Vagina (tissue), 2 donors: ENCODE measurements at regions not wholly inside any gene's neighbourhood (a gene's known extent, or its start where the extent isn't known, plus 50 kb on each side); places are given as distances from the start of the nearest gene placed in this dataset.

Experiments used
- DNase-seq, 2 donors: peaks; one replicate each; pipeline ENCODE4 v3.0.0-alpha.2; 2017; ENCODE audit errors: extremely low spot score in 2 of 2
- H3K27ac ChIP-seq: fragments of 200-600 bp; sonication (generic); one replicate; pipeline ENCODE4 v1.5.1; 2019
- H3K27me3 ChIP-seq: fragments of 200-600 bp; sonication (generic); one replicate; pipeline ENCODE4 v1.5.1; 2019
- H3K36me3 ChIP-seq, 2 donors: fragments of 200-600 bp; sonication (generic); one replicate each; pipeline ENCODE4 v1.5.1; 2017 to 2019
- H3K4me1 ChIP-seq: fragments of 200-600 bp; sonication (generic); one replicate; pipeline ENCODE4 v1.5.1; 2019
- H3K4me3 ChIP-seq, 2 donors: fragments of 200-600 bp; sonication (generic); 1 replicate in 1 of 2; 2 replicates in 1 of 2; pipeline ENCODE4 v1.5.1; 2016 to 2019
- H3K9me3 ChIP-seq: fragments of 200-600 bp; sonication (generic); one replicate; pipeline ENCODE4 v1.5.1; 2019
- CTCF ChIP-seq, 3 experiments: fragments of 450-650 bp in 2 of 3; fragments of 200-600 bp in 1 of 3; sonication (generic) in 1 of 3; IDR thresholded peaks; one replicate each; pipeline ENCODE4 v1.5.1; 2017 to 2019; ENCODE audit warnings: antibody characterized with exemption in 3 of 3, mild to moderate bottlenecking in 2 of 3, moderate library complexity in 2 of 3
- POLR2A ChIP-seq, 2 donors: fragments of 450-650 bp; IDR thresholded peaks; one replicate each; pipeline ENCODE4 v1.6.1; 2017; ENCODE audit warnings: antibody characterized with exemption in 2 of 2, mild to moderate bottlenecking in 2 of 2, moderate library complexity in 2 of 2
- POLR2AphosphoS5 ChIP-seq, 2 donors: sonication (generic); formaldehyde crosslinking; IDR thresholded peaks; one replicate each; pipeline ENCODE4 v1.9.0; 2017; ENCODE audit warnings: antibody characterized with exemption in 2 of 2, mild to moderate bottlenecking in 2 of 2, low read depth in 1 of 2; ENCODE audit not compliant: insufficient read depth in 1 of 2
- intact Hi-C: fragments of 100-400 bp; cut with DNase I; formaldehyde crosslinking; loops from one replicate; pipeline ENCODE4 v1.15.1; 2023

DNA sequence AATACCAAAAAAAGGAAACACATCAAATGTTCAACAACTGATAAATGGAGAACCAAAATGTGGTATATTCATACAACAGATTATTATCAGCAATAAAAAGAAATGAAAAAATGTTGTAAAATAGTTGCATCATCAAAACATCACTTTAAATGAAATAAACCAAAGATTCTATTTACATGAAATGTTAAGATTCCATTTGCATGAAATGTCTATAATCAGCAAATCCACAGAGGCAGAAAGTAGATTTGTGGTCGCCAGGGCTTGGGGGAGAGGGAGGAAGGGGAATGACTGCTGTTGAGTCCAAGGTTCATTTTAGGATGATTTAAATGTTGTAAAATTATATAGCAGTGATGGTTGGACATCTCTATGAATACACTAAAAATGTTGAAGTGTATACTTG, 181.9 kb downstream of the RTP5 start:
- TF ChIP-seq POLR2A (IDR thresholded peaks at IDR 0.05) (no peak), POLR2AphosphoS5 (IDR thresholded peaks at IDR 0.05; ENCODE audit: insufficient read depth in 1 of 2, low read depth in 1 of 2) (no peak), CTCF (IDR thresholded peaks at IDR 0.05) (no peak)
- intact Hi-C loops = no loop called here
- no peaks in the 10 kb centered on the region for H3K36me3 ChIP-seq
- H3K27me3 ChIP-seq = no peaks in the 10 kb centered on the region
- no peak overlapping the region for H3K4me3 ChIP-seq
- no peaks in the 10 kb centered on the region for H3K4me1 ChIP-seq
- DNase-seq = no peak
- H3K9me3 ChIP-seq = no peaks in the 10 kb centered on the region
- H3K27ac ChIP-seq = no peak overlapping the region

- no peak for TF ChIP-seq POLR2A (IDR thresholded peaks at IDR 0.05)
- H3K4me3 ChIP-seq = no peak overlapping the region
- intact Hi-C loops = no loop called here
- H3K9me3 ChIP-seq = no peaks in the 10 kb centered on the region
- DNase-seq = peak in 1 of 2 donors; percentile 55
- no peak overlapping the region for H3K27ac ChIP-seq
- no peaks in the 10 kb centered on the region for H3K4me1 ChIP-seq
- no peaks in the 10 kb centered on the region for H3K36me3 ChIP-seq
- no peaks in the 10 kb centered on the region for H3K27me3 ChIP-seq
Measured at GRCh38 chr2:242052421-242052820, 182.9 kb downstream of the RTP5 start.

DNA sequence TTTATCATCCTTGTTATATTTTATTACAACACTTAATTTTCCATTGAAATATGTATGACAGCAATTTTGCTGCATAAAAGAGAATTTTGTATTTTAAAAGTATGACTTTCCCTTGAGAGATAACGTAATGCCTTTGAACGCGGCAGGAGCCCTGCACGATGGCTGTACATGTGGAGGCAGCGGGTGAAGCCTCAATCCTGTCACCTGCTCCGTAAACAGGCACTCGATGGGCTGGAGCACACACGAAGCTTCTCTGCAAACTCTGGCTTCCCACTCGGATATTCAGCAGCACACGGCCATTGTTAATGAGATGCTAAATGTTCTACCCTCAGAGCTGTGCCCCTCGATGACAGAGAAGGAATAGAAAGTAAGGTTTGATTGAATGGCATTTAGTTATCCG, 184.4 kb downstream of the RTP5 start:
- H3K27me3 ChIP-seq = no peaks in the 10 kb centered on the region
- no peak for DNase-seq
- intact Hi-C loops = no loop called here

GRCh38 chr2:242054406-242054805, 184.9 kb downstream of the RTP5 start:
- DNase-seq = peak in 1 of 2 donors; percentile 62
- Histone ChIP-seq H3K4me1 (no peaks in the 10 kb centered on the region), H3K4me3 (no peak overlapping the region), H3K27me3 (no peaks in the 10 kb centered on the region), H3K36me3 (no peaks in the 10 kb centered on the region), H3K9me3 (no peaks in the 10 kb centered on the region), H3K27ac (no peak overlapping the region)
- intact Hi-C loops = no loop called here
- TF ChIP-seq CTCF (IDR thresholded peaks at IDR 0.05) = no peak
- TF ChIP-seq POLR2A (IDR thresholded peaks at IDR 0.05) = no peak
- no peak for TF ChIP-seq POLR2AphosphoS5 (IDR thresholded peaks at IDR 0.05; ENCODE audit: insufficient read depth in 1 of 2, low read depth in 1 of 2)

More for the DNA sequence above, 184.4 kb downstream of the RTP5 start:
- TF ChIP-seq CTCF (IDR thresholded peaks at IDR 0.05) (no peak), POLR2AphosphoS5 (IDR thresholded peaks at IDR 0.05; ENCODE audit: insufficient read depth in 1 of 2, low read depth in 1 of 2) (no peak), POLR2A (IDR thresholded peaks at IDR 0.05) (no peak)
- Histone ChIP-seq H3K36me3 (no peaks in the 10 kb centered on the region), H3K4me3 (no peak overlapping the region), H3K4me1 (no peaks in the 10 kb centered on the region), H3K27ac (no peak overlapping the region), H3K9me3 (no peaks in the 10 kb centered on the region)

DNA sequence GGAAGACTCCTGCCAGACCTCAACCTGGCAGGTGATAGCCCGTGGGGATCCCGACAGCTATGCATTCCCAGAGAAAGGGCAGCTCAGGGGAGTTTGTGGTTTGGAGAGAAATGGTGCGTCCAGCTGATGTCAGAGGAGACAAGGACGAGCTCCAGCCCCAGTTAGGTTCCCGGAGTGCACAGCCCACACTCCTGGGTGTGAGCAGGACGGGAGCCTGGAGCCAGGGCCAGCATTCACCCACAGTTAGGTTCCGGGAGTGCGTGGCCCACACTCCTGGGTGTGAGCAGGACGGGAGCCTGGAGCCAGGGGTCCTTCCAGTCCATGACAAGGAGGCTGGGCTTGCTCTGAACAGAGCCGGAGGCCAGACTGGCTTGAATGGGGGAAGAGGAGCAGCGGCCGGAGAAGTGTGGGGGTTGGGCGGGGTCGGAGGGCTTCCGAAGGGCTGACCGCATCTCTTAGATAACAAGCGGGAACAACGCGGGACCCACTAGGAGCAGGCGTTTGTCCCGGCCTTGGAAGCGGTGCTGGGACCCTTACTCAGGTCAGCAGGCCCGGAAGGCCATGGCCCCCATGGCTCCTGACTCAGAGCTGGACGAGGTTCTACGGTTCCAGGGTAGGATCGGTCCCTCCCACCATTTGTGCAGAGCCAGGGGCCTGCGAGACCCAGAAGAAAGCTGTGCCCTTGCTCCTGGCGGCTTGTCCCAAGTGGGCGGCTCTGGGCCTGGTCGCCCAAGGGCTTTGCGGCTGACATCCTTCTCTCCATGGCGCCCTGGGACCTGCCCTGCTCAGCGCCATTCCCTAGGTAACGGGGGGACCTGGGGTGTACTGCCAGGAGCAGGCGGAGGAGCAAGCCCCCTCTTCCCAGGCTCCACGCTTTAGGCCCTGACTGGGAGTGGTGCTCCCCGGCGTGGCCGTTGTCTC, 185.6 kb downstream of the RTP5 start:
- no peaks in the 10 kb centered on the region for H3K27me3 ChIP-seq
- no peak for TF ChIP-seq POLR2AphosphoS5 (IDR thresholded peaks at IDR 0.05; ENCODE audit: insufficient read depth in 1 of 2, low read depth in 1 of 2)

GRCh38 chr2:242056026-242056425, 186.5 kb downstream of the RTP5 start:
- no peaks in the 10 kb centered on the region for H3K27me3 ChIP-seq
- H3K9me3 ChIP-seq = no peaks in the 10 kb centered on the region
- DNase-seq = peak in 1 of 2 donors; percentile 40
- no peak for TF ChIP-seq POLR2AphosphoS5 (IDR thresholded peaks at IDR 0.05; ENCODE audit: insufficient read depth in 1 of 2, low read depth in 1 of 2)
- TF ChIP-seq CTCF (IDR thresholded peaks at IDR 0.05) = no peak
- TF ChIP-seq POLR2A (IDR thresholded peaks at IDR 0.05) = no peak
- intact Hi-C loops = no loop called here
- no peaks in the 10 kb centered on the region for H3K4me1 ChIP-seq
- H3K27ac ChIP-seq = no peak overlapping the region
- H3K36me3 ChIP-seq = no peaks in the 10 kb centered on the region
- no peak overlapping the region for H3K4me3 ChIP-seq

More for the DNA sequence above, 185.6 kb downstream of the RTP5 start:
- intact Hi-C loops = no loop called here
- Histone ChIP-seq H3K4me3 (no peak overlapping the region), H3K4me1 (no peaks in the 10 kb centered on the region), H3K36me3 (no peaks in the 10 kb centered on the region), H3K9me3 (no peaks in the 10 kb centered on the region), H3K27ac (no peak overlapping the region)
- DNase-seq = peak in 1 of 2 donors; percentile 70
